Psoas muscle (tissue), 7 donors: ENCODE measurements at regions not wholly inside any gene's neighbourhood (a gene's known extent, or its start where the extent isn't known, plus 50 kb on each side); places are given as distances from the start of the nearest gene placed in this dataset.
A peak's percentile ranks its signal among the peaks of the same experiment; 100 is the strongest.

Experiments
- ATAC-seq, 4 donors: fragments of 200-7000 bp; cut with Tn5 transposase; one replicate each; pipeline ENCODE4 v1.9.1; 2020; ENCODE audit warnings: moderate library complexity in 3 of 4, mild to moderate bottlenecking in 2 of 4
- DNase-seq, 2 donors: peaks; one replicate each; pipeline ENCODE4 v3.0.0-alpha.2; 2020
- H3K27ac ChIP-seq: fragments of 200-600 bp; one replicate; pipeline ENCODE4 v1.8.0; 2022
- H3K27me3 ChIP-seq, 3 donors: fragments of 200-600 bp in 1 of 3; one replicate each; pipeline versions ENCODE4 v1.6.1 to v1.8.0; 2013 to 2022; ENCODE audit warnings: low read length in 2 of 3, mild to moderate bottlenecking in 2 of 3, moderate library complexity in 1 of 3; ENCODE audit not compliant: insufficient read depth in 3 of 3
- H3K36me3 ChIP-seq, 2 donors: fragments of 200-600 bp in 1 of 2; one replicate each; pipeline versions ENCODE4 v1.6.1 to v1.8.0; 2013 to 2022; ENCODE audit warnings: low read depth in 1 of 2, mild to moderate bottlenecking in 1 of 2, moderate library complexity in 1 of 2; ENCODE audit not compliant: insufficient read depth in 1 of 2
- H3K4me1 ChIP-seq: fragments of 200-600 bp; one replicate; pipeline ENCODE4 v1.8.0; 2022
- H3K4me3 ChIP-seq: fragments of 200-600 bp; one replicate; pipeline ENCODE4 v1.8.0; 2022; ENCODE audit warnings: mild to moderate bottlenecking
- H3K9me3 ChIP-seq: fragments of 200-600 bp; one replicate; pipeline ENCODE4 v1.8.0; 2022
- WGBS, 3 donors: extraction: QIAGEN DNeasy Blood & Tissue Kit; methylation state at CpG; one replicate each; pipeline versions ENCODE4 v1.1.6 to v1.1.7; 2013; 5-methylcytosine and 5-hydroxymethylcytosine counted together
- intact Hi-C, 2 donors: fragments of 100-400 bp; cut with DNase I; formaldehyde crosslinking; loops; one replicate each; pipeline versions ENCODE4 v1.11.0 to v1.14.2; 2022
- TF ChIP-seq, protein P1 (sequence below): fragments of 200-600 bp; IDR thresholded peaks from one replicate; pipeline ENCODE4 v1.8.0; 2022; ENCODE audit warnings: antibody characterized with exemption
- donor health status: healthy with polysubstance abuse.
- donor health status: DM: no; HTN: no; CAD: no; lungs with moderate emphysema.
- donor health status: Bipolar disorder and iron deficiency.
- donor health status: healthy.
- donor health status: DM: yes; HTN: yes; CAD: no.
- donor health status: DM: no; HTN: no; CAD: no.
- donor health status: DM: yes; HTN: yes; CAD: no.

GRCh38 chr16:11494433-11494832 lies 92.3 kb downstream of the LITAF start:
- H3K4me1 ChIP-seq: peaks cover 36% of the 10 kb centered on the region
- peak overlapping the region; percentile 94 for H3K27ac ChIP-seq
- peak overlapping the region; percentile 28 for H3K4me3 ChIP-seq
- ATAC-seq (no peak), DNase-seq (peak in 1 of 2 donors; percentile 39)
- H3K27me3 ChIP-seq: no peaks in the 10 kb centered on the region
- TF ChIP-seq, protein P1, sequence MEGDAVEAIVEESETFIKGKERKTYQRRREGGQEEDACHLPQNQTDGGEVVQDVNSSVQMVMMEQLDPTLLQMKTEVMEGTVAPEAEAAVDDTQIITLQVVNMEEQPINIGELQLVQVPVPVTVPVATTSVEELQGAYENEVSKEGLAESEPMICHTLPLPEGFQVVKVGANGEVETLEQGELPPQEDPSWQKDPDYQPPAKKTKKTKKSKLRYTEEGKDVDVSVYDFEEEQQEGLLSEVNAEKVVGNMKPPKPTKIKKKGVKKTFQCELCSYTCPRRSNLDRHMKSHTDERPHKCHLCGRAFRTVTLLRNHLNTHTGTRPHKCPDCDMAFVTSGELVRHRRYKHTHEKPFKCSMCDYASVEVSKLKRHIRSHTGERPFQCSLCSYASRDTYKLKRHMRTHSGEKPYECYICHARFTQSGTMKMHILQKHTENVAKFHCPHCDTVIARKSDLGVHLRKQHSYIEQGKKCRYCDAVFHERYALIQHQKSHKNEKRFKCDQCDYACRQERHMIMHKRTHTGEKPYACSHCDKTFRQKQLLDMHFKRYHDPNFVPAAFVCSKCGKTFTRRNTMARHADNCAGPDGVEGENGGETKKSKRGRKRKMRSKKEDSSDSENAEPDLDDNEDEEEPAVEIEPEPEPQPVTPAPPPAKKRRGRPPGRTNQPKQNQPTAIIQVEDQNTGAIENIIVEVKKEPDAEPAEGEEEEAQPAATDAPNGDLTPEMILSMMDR: no peak
- no peaks in the 10 kb centered on the region for H3K36me3 ChIP-seq
- H3K9me3 ChIP-seq: no peaks in the 10 kb centered on the region
- intact Hi-C loops: loop anchor here in 1 of 2 donors (2.0 kb wide), 1 partner anchor 174 kb away; the partner anchor contains the start of gene SNN
- WGBS, 3 donors: 88 to 93% (median 91%) methylated on average over 12 of the region's 12 CpGs

GRCh38 chr16:11495066-11495407 lies 91.7 kb downstream of the LITAF start:
- TF ChIP-seq, protein P1: no peak
- ATAC-seq (no peak), DNase-seq (no peak)
- Histone ChIP-seq H3K4me1 (peaks cover 40% of the 10 kb centered on the region), H3K36me3 (no peaks in the 10 kb centered on the region), H3K27ac (peak overlapping the region; percentile 94), H3K9me3 (no peaks in the 10 kb centered on the region), H3K4me3 (peak overlapping the region; percentile 28), H3K27me3 (no peaks in the 10 kb centered on the region)
- intact Hi-C loops: loop anchor here in 1 of 2 donors (2.0 kb wide), 1 partner anchor 174 kb away; the partner anchor contains the start of gene SNN
- WGBS, 3 donors: 70 to 82% (median 80%) methylated on average over 5 of the region's 5 CpGs
